HPDE6-E6E7 (cell line): ENCODE measurements at regions not wholly inside any gene's neighbourhood (a gene's known extent, or its start where the extent isn't known, plus 50 kb on each side); places are given as distances from the start of the nearest gene placed in this dataset.
A peak's percentile ranks its signal among the peaks of the same experiment; 100 is the strongest.
"Not testable (repeated sequence)": the region's sequence is repeated elsewhere in the genome, so short reads cannot be mapped to it uniquely, and the experiment has no call there.

Source experiments
- DNase-seq: peaks from one replicate; pipeline ENCODE4 v3.0.0; 2011; ENCODE audit warnings: missing footprints; ENCODE audit errors: extremely low spot score

GRCh38 chr7:53387515-53387914 lies 352.1 kb downstream of the POM121L12 start:
- no peak for DNase-seq

DNA sequence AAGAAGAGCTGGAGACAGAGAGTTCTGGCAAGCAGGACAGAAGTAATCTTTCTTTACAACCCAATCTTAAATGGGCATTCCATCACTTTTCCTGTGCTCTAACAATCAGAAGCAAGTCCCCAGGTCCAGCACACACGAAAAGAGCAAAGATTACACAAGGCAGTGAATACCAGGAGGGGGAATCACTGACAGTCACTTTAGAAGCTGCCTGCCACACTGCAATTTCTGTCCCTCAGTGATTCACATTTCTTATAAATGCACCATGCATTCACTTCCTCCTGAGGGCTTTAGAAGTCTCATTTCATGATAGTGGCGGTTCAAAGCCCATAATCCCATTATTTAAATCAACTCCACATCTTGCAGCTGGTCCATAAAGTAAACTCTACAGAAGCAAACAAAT lies 362.5 kb downstream of the POM121L12 start:
- DNase-seq, result no peak

DNA sequence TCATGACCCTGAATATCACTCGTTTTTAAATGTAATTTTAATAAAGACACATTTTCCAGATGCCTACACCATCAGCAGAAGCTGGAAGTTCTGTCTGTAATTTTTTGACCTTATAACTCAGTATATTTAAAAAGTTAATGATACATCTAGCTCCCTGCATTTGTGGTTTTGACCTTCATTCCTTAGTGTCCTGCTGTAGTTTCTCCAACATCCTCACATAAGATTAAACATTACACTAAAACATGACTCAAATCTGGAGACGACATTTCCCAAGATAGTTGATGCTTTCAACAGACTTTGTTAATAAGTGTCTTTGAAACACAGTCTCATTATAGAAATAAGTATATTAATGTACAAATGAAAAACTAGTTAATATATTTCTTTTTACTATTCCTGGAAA lies 363.1 kb downstream of the POM121L12 start:
- DNase-seq, result no peak

DNA sequence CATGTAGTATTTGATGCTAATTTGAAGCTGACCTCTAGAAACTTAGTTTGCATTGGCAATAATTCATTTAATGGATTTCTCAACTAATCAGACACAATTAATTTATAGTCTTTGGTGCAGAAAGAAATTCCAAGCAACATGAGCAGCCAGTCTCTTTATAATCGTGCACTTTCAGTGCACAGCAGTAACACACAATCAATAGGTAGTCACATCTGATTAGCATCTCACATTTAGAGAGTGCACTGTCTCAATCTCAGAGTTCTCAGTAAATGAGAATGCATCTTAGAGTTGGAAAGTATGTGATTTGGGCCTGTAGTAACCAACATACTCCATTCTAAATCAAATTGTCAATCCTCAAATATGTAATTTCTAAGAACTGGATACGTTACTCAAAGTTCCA lies 377.6 kb downstream of the POM121L12 start:
- DNase-seq, result no peak

DNA sequence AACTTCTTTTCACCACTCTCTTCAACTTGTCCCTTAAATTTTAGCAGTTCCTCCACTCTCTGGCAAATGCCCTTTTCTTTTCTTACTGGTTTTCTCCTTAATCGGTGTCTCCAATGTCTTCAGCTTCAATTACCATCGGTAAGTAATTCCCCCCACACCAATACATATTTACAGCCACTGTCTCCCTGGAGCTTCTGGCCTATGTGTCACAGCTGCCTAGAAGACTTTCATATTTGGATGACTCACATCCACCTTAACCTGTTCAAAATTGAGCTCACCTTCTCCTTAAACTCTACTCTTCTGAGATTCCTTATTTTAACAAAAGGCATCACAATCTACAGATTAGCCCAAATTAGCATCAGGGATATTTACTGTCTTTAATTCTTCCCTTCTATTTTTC lies 380.4 kb downstream of the POM121L12 start:
- peak; percentile 8 for DNase-seq

- DNase-seq, result no peak
These were observed 383.5 kb downstream of the POM121L12 start for GRCh38 chr7:53418834-53419482.

- no peak for DNase-seq
These were observed 385.1 kb downstream of the POM121L12 start for GRCh38 chr7:53420550-53420949.

GRCh38 chr7:53422291-53422690 lies 386.9 kb downstream of the POM121L12 start:
- DNase-seq, result no peak

- DNase-seq, result no peak
These were observed 390.8 kb downstream of the POM121L12 start for GRCh38 chr7:53426145-53426750.

GRCh38 chr7:53428045-53428444 lies 392.6 kb downstream of the POM121L12 start:
- DNase-seq, result no peak

- DNase-seq, result no peak
These were observed 396.5 kb downstream of the POM121L12 start for GRCh38 chr7:53431901-53432300.

DNA sequence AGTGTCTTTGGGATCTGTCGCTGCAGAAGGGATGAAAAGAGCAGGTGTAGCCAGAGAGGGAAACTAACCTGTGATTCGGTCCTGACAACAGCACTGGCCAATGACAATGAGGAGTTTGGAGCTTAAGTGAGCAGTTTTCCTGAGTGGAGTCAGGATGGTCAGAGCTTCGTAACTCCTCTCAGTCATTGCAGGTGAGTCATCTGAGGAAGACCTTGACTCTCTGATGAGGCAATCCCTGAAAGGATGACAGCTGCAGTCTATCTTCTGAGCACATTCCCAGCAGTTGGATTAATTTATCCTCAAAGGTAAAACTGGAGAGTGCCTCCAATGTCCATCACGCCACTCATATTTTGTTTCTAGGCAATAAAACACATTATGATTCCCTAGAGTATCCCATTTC lies 401.9 kb downstream of the POM121L12 start:
- DNase-seq, result no peak

DNA sequence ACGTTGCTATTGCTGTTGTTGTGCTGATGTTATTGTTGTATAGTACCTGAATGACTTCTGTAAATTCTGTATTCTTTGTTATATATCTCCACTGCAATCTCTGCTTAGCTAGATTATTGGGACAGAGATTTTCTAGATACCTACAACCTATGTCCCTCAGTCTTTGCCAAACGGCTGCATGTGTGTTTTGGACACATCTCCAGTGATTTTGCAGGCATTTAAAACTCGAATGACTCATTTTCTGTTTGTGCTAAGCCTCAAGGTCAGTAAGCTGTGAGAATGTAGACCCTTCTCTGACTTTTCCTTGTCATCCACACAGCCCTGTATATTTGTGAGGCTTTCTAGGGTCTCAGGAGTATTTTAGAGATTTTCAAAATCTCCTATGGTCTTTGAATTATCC lies 410.7 kb downstream of the POM121L12 start:
- no peak for DNase-seq

DNA sequence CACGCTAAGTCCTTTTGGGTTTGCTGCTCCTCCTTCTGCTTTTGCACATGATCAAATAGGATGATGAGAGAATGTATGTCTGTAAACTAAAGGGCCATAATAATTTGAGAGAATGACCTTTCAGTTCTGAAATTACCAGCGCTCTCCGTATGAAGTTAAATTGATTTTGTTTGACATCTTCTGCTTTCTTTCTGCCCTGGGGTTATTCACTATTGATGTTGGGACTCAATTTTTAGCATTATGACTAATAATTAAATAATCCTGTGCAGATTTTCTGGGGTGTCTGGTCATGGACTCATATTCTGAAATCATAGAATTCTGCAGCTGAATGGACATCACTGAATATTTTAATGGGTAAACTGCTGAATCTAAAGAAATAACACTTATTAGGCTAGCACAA lies 423.2 kb downstream of the POM121L12 start:
- DNase-seq, result no peak

GRCh38 chr7:53466371-53466770 lies 430.9 kb downstream of the POM121L12 start:
- DNase-seq, result no peak

GRCh38 chr7:53470336-53470970 lies 435.0 kb downstream of the POM121L12 start:
- no peak for DNase-seq

GRCh38 chr7:53473371-53473770 lies 437.9 kb downstream of the POM121L12 start:
- no peak for DNase-seq

- no peak for DNase-seq
These were observed 440.3 kb downstream of the POM121L12 start for GRCh38 chr7:53475776-53476175.

DNA sequence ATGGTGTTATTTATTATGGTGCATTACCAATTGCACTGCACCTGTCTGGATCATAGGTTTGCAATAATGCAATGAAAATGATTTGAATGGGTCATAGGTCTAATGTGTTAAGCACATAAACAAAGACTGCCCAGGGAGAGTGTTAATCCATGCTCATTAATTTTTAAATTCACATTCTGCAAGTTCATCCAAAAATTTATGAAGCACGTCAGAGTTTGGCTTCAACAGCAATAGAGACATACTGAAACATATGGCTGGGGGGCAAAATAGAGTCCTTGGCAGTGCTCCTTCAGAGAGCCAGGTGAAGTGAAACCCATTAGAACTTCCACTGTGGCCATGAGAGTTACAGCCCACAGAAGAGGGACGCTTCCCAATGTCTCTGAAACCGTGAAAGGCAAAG lies 441.1 kb downstream of the POM121L12 start:
- DNase-seq, result no peak

DNA sequence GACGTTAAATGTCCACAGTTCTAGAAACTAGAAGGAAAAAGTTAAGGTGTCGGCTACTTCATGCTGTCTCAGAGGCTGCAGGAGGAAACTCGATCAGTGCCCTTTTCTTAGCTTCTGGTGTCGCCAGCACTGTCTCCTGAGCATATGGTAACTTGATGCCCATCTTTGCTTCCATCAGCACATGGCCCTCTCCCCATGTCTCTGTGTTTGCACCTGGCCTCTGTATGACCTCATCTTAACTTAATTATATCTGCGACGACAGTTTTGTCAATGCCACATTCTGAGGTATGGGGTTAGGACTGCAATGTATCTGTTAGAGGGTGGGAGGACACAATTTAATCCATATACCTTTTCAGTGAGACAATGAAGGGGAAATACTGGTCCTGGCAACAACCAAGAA lies 449.9 kb downstream of the POM121L12 start:
- DNase-seq, result no peak

DNA sequence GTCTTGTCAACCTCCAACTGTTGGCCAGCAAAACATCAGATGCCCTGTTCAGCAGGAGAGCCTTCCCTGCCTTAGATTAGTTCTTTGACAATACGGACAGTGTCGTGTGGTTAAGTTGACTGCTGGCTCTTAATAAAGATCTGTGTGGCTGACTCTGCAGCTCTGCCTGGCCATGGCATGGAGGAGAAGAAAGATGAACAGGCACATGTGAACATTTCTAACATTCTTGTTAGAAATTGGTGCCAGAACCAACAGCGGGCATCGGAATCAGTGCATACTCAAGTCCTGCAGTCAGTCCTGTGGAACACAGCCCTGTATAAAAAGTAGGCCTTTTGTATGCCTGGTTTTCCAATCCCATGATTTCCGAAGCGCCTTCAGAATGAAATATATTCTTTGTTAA lies 455.6 kb downstream of the POM121L12 start:
- DNase-seq, result no peak

DNA sequence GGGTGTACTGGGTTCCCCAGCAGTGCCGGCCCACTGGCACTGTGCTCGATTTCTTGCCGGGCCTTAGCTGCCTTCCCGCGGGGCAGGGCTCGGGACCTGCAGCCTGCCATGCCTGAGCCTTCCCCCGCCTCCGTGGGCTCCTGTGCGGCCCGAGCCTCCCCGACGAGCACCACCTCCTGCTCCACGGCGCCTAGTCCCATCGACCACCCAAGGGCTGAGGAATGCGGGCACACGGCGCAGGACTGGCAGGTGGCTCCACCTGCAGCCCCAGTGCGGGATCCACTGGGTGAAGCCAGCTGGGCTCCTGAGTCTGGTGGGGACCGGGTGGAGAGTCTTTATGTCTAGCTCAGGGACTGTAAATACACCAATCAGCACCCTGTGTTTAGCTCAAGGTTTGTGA lies 459.7 kb downstream of the POM121L12 start:
- not testable (repeated sequence) for DNase-seq

DNA sequence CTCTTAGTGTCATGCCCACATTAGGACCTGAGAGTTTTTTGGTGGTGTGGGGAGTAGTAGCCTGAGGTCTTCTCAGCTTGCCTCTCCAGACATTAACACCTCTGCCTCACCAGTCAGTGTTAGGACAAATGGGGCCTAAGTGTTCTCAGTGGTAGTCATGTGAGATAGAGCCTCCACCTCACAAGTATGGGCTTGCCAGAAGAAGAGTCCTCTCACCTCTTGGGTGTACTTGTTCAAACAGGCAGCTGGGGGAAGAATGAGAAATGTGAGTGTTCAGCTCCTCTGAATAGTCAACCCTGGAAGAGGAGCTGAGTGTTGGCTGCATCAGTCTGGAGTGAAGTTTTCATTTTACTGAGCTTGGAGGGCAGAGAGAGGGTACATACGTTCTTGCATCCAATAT lies 464.6 kb downstream of the POM121L12 start:
- peak; percentile 69 for DNase-seq
